DOHH2 (cell line): ENCODE measurements at regions not wholly inside any gene's neighbourhood (a gene's known extent, or its start where the extent isn't known, plus 50 kb on each side); places are given as distances from the start of the nearest gene placed in this dataset.
A peak's percentile ranks its signal among the peaks of the same experiment; 100 is the strongest.

ENCODE experiments used
- H3F3A ChIP-seq: fragments of 200-600 bp; sonication (generic), shearing (Covaris generic); 2 replicates; pipeline ENCODE4 v1.6.0; 2016; ENCODE audit warnings: antibody characterized with exemption, mild to moderate bottlenecking; ENCODE audit not compliant: control insufficient read depth, insufficient read depth
- H3K27ac ChIP-seq: fragments of 200-600 bp; sonication (generic); 2 replicates; pipeline ENCODE4 v1.5.1; 2014; ENCODE audit warnings: low read depth, mild to moderate bottlenecking, low read length, moderate library complexity
- H3K27me3 ChIP-seq: fragments of 200-600 bp; sonication (generic); 2 replicates; pipeline ENCODE4 v1.6.1; 2014; ENCODE audit warnings: mild to moderate bottlenecking, low read length, mixed read lengths; ENCODE audit not compliant: control insufficient read depth
- H3K36me3 ChIP-seq: fragments of 200-600 bp; sonication (generic); 2 replicates; pipeline ENCODE4 v1.6.1; 2014; ENCODE audit warnings: mild to moderate bottlenecking, low read length, moderate library complexity, mixed read lengths; ENCODE audit not compliant: control insufficient read depth
- H3K4me1 ChIP-seq: fragments of 200-600 bp; sonication (generic); 2 replicates; pipeline ENCODE4 v1.6.1; 2014; ENCODE audit warnings: mild to moderate bottlenecking, low read length, mixed read lengths; ENCODE audit not compliant: control insufficient read depth
- H3K4me2 ChIP-seq: fragments of 200-600 bp; sonication (generic); 2 replicates; pipeline ENCODE4 v1.6.0; 2014; ENCODE audit warnings: mild to moderate bottlenecking, low read length, moderate library complexity
- H3K4me3 ChIP-seq: fragments of 200-600 bp; sonication (generic); 2 replicates; pipeline ENCODE4 v1.5.1; 2014; ENCODE audit warnings: mild to moderate bottlenecking, low read length, mixed read lengths
- H3K79me2 ChIP-seq: fragments of 200-600 bp; sonication (generic); 2 replicates; pipeline ENCODE4 v1.6.1; 2014; ENCODE audit warnings: mild to moderate bottlenecking, low read length, mixed read lengths; ENCODE audit not compliant: control insufficient read depth
- H3K9me2 ChIP-seq: fragments of 200-600 bp; sonication (generic); replicated peaks from 2 replicates; pipeline ENCODE4 v1.6.1; 2014; ENCODE audit warnings: mild to moderate bottlenecking, low read length, mixed read lengths; ENCODE audit not compliant: control insufficient read depth
- H3K9me3 ChIP-seq: fragments of 200-600 bp; sonication (generic); 2 replicates; pipeline ENCODE4 v1.6.1; 2014; ENCODE audit warnings: antibody characterized with exemption, low read length, mixed read lengths; ENCODE audit not compliant: control insufficient read depth, insufficient read depth
- H4K20me1 ChIP-seq: fragments of 200-600 bp; sonication (generic); 2 replicates; pipeline ENCODE4 v1.6.0; 2014; ENCODE audit warnings: low read depth, mild to moderate bottlenecking, antibody characterized with exemption, low read length, moderate library complexity; ENCODE audit not compliant: control insufficient read depth, insufficient read depth
- CTCF ChIP-seq: fragments of 200-600 bp; sonication (generic); IDR thresholded peaks from one replicate; pipeline ENCODE4 v1.5.1; 2014; ENCODE audit warnings: antibody characterized with exemption, mild to moderate bottlenecking, low read depth, low read length; ENCODE audit not compliant: poor library complexity, severe bottlenecking
- EZH2phosphoT487 ChIP-seq: fragments of 200-600 bp; sonication (generic); IDR thresholded peaks from 2 replicates; pipeline ENCODE4 v1.6.1; 2017; ENCODE audit warnings: borderline replicate concordance, mild to moderate bottlenecking, antibody characterized with exemption, low read length, moderate library complexity, mixed read lengths

GRCh38 chr1:116257341-116257767, 115.7 kb upstream of the ATP1A1 start:
- H3F3A ChIP-seq: no peaks in the 10 kb centered on the region
- H3K36me3 ChIP-seq: no peaks in the 10 kb centered on the region
- H3K27me3 ChIP-seq: no peaks in the 10 kb centered on the region
- H3K4me2 ChIP-seq: peak overlapping the region; percentile 52; the same call in 1 of the 2 replicates
- peak overlapping the region; percentile 10; the same call in 1 of the 2 replicates for H3K4me3 ChIP-seq
- no peaks in the 10 kb centered on the region for H3K9me3 ChIP-seq
- no peaks in the 10 kb centered on the region for H4K20me1 ChIP-seq
- no peaks in the 10 kb centered on the region for H3K79me2 ChIP-seq
- H3K4me1 ChIP-seq: peaks cover 85% of the 10 kb centered on the region
- H3K27ac ChIP-seq: peak overlapping the region; percentile 48
- no peak for TF ChIP-seq CTCF
- TF ChIP-seq EZH2phosphoT487: no peak
- no peaks in the 10 kb centered on the region for H3K9me2 ChIP-seq

- Histone ChIP-seq H3K4me2 (peak overlapping the region; percentile 52; the same call in 1 of the 2 replicates), H3K36me3 (no peaks in the 10 kb centered on the region), H3K27ac (peak overlapping the region; percentile 48), H3K9me3 (no peaks in the 10 kb centered on the region), H3F3A (no peaks in the 10 kb centered on the region), H3K9me2 (no peaks in the 10 kb centered on the region), H3K4me3 (no peak overlapping the region), H3K79me2 (no peaks in the 10 kb centered on the region), H3K4me1 (peaks cover 85% of the 10 kb centered on the region), H4K20me1 (no peaks in the 10 kb centered on the region), H3K27me3 (no peaks in the 10 kb centered on the region)
- TF ChIP-seq EZH2phosphoT487: no peak
- TF ChIP-seq CTCF: no peak
Measured at GRCh38 chr1:116257836-116258235, 115.2 kb upstream of the ATP1A1 start.

GRCh38 chr1:116258668-116259419, 114.2 kb upstream of the ATP1A1 start:
- Histone ChIP-seq H3K27ac (no peak overlapping the region), H3K9me3 (no peaks in the 10 kb centered on the region), H3K4me3 (no peak overlapping the region), H3F3A (no peaks in the 10 kb centered on the region), H3K4me2 (no peak overlapping the region), H3K27me3 (no peaks in the 10 kb centered on the region), H3K79me2 (no peaks in the 10 kb centered on the region), H3K4me1 (peaks cover 90% of the 10 kb centered on the region), H4K20me1 (no peaks in the 10 kb centered on the region), H3K9me2 (no peaks in the 10 kb centered on the region), H3K36me3 (no peaks in the 10 kb centered on the region)
- TF ChIP-seq CTCF: no peak
- TF ChIP-seq EZH2phosphoT487: no peak
